ENCODE measurements at regions not wholly inside any gene's neighbourhood (a gene's known extent, or its start where the extent isn't known, plus 50 kb on each side); places are given as distances from the start of the nearest gene placed in this dataset.

- TF ChIP-seq CTCF (conservative IDR thresholded peaks at IDR 0.05 in 1 of 2, IDR thresholded peaks at IDR 0.05 in 1 of 2; ENCODE audit: extremely low read depth in 1 of 2, insufficient read depth in 1 of 2, low read depth in 1 of 2, low read length in 2 of 2) (no peak), EZH2 (IDR thresholded peaks at IDR 0.05; ENCODE audit: borderline replicate concordance, low read length) (no peak)
Measured at GRCh38 chr5:66345281-66345680, 201.2 kb downstream of the SREK1 start.
